ENCODE measurements at regions not wholly inside any gene's neighbourhood (a gene's known extent, or its start where the extent isn't known, plus 50 kb on each side); places are given as distances from the start of the nearest gene placed in this dataset.

DNA sequence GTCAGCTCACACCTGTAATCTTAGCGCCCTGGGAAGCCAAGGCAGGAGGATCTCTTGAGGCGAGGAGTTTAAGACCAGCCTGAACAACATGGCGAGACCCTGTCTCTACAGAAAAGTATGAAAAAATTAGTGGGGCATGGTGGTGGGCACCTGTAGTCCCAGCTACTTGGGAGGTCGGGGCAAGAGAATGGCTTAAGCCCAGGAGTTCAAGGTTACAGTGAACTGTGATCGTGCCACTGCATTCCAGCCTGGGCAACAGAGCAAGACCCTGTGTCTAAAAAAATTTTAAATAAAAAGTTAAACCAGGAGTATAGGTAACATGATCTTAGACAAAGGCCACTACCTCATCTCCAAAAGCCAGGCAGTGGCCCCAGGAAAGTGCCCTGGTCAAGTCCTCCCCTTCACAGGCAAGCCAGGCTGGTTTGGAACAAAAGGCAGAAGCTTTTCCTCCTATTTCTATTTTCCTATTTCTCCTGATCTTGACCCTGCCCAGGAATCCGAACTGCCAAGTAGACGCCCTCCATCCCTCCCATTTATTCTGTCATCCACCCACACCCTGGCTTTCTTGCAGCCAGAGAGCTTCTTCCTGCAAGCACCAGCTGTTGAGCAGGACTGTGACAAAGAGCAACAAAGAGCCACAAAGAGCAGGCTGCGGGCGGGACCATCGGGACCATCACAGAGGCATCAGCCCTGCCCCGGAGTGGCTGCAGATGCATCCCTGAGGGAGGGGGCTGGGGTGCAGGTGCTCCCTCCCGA lies 149.9 kb upstream of the AFDN start:
- Histone ChIP-seq H3K9me3 (ENCODE audit: control insufficient read depth, insufficient read depth, low read depth, low read length) (peaks cover 8% of the 10 kb centered on the region), H3K4me3 (ENCODE audit: low read depth, low read length) (no peak overlapping the region), H3K36me3 (ENCODE audit: control insufficient read depth, insufficient read depth, low read length) (no peaks in the 10 kb centered on the region), H3K9ac (ENCODE audit: low read length) (no peak overlapping the region), H3K4me1 (ENCODE audit: control insufficient read depth, insufficient read depth, low read length) (peaks cover 42% of the 10 kb centered on the region), H3K27ac (ENCODE audit: low read depth, low read length) (no peak overlapping the region), H3K27me3 (ENCODE audit: control insufficient read depth, insufficient read depth, low read length) (peaks cover 35% of the 10 kb centered on the region)

- H3K36me3 ChIP-seq (ENCODE audit: control insufficient read depth, insufficient read depth, low read length) = no peaks in the 10 kb centered on the region
- peaks cover 42% of the 10 kb centered on the region for H3K4me1 ChIP-seq (ENCODE audit: control insufficient read depth, insufficient read depth, low read length)
- no peak overlapping the region for H3K4me3 ChIP-seq (ENCODE audit: low read depth, low read length)
- no peak overlapping the region for H3K27ac ChIP-seq (ENCODE audit: low read depth, low read length)
- H3K9ac ChIP-seq (ENCODE audit: low read length) = no peak overlapping the region
- H3K9me3 ChIP-seq (ENCODE audit: control insufficient read depth, insufficient read depth, low read depth, low read length) = peaks cover 3% of the 10 kb centered on the region
- peaks cover 35% of the 10 kb centered on the region for H3K27me3 ChIP-seq (ENCODE audit: control insufficient read depth, insufficient read depth, low read length)
Observed at GRCh38 chr6:167677422-167677789, 149.3 kb upstream of the AFDN start.

DNA sequence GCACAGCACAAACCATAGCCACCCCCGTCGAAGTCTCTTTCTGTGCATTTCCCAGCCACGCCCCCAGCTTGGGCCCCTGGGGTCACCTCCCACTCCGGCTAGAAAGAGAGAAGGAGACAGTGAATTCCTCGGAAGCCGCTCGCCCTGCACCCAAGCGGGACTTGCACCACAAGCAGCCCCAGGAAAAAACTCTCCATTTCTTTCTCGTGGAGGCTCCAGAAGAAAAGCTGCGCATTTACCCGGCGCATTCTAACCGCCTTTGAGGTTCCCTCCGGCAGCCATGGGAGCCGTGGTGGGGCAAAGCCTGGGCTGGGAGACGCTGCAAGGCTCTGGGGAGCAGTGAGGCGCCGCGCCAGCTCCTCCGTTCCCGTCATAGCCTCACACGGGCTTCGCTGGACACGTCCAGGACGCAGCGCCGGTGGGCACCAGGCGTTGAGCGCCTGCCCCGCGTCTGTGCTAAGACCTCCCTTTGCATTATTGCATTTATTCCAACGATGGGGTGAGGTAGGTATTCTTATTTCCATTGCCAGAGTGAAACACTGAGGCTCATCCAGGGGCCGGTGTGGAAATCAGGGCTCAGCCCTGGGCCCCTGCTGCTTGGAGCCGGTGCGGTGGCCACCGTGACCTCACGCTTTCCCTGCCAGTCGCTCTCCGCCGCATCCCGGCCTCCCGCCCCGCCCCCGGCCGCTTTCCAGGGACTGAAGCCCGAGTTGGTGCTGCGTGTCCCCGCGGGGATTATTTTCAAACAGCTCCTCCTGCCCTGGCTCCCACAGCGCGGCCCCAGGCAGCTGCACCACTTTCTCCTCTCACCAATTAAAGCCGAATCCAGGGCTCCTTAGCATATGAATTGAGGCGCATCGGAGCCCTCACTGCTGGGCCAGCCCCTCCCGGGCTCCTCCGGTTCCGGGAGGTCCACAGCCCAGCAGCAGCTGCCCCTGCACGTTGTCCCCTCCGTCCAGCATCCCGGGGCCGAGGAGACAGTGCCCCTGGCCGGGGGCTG lies 148.3 kb upstream of the AFDN start:
- peak overlapping the region; percentile 75 for H3K4me3 ChIP-seq (ENCODE audit: low read depth, low read length)
- peak overlapping the region; percentile 75 for H3K9ac ChIP-seq (ENCODE audit: low read length)
- H3K27ac ChIP-seq (ENCODE audit: low read depth, low read length) = no peak overlapping the region

GRCh38 chr6:167679122-167679736 lies 147.5 kb upstream of the AFDN start:
- peaks cover 42% of the 10 kb centered on the region for H3K4me1 ChIP-seq (ENCODE audit: control insufficient read depth, insufficient read depth, low read length)
- no peak overlapping the region for H3K27ac ChIP-seq (ENCODE audit: low read depth, low read length)
- H3K4me3 ChIP-seq (ENCODE audit: low read depth, low read length) = peak overlapping the region; percentile 75
- peak overlapping the region; percentile 75 for H3K9ac ChIP-seq (ENCODE audit: low read length)
- no peaks in the 10 kb centered on the region for H3K36me3 ChIP-seq (ENCODE audit: control insufficient read depth, insufficient read depth, low read length)
- H3K27me3 ChIP-seq (ENCODE audit: control insufficient read depth, insufficient read depth, low read length) = peaks cover 35% of the 10 kb centered on the region
- no peaks in the 10 kb centered on the region for H3K9me3 ChIP-seq (ENCODE audit: control insufficient read depth, insufficient read depth, low read depth, low read length)

More for the DNA sequence above, 148.3 kb upstream of the AFDN start:
- no peaks in the 10 kb centered on the region for H3K36me3 ChIP-seq (ENCODE audit: control insufficient read depth, insufficient read depth, low read length)
- H3K4me1 ChIP-seq (ENCODE audit: control insufficient read depth, insufficient read depth, low read length) = peaks cover 42% of the 10 kb centered on the region
- H3K27me3 ChIP-seq (ENCODE audit: control insufficient read depth, insufficient read depth, low read length) = peaks cover 35% of the 10 kb centered on the region
- H3K9me3 ChIP-seq (ENCODE audit: control insufficient read depth, insufficient read depth, low read depth, low read length) = no peaks in the 10 kb centered on the region

- H3K27me3 ChIP-seq (ENCODE audit: control insufficient read depth, insufficient read depth, low read length) = peaks cover 35% of the 10 kb centered on the region
- H3K4me1 ChIP-seq (ENCODE audit: control insufficient read depth, insufficient read depth, low read length) = peaks cover 42% of the 10 kb centered on the region
- H3K9me3 ChIP-seq (ENCODE audit: control insufficient read depth, insufficient read depth, low read depth, low read length) = no peaks in the 10 kb centered on the region
- H3K9ac ChIP-seq (ENCODE audit: low read length) = no peak overlapping the region
- H3K4me3 ChIP-seq (ENCODE audit: low read depth, low read length) = no peak overlapping the region
- no peaks in the 10 kb centered on the region for H3K36me3 ChIP-seq (ENCODE audit: control insufficient read depth, insufficient read depth, low read length)
- no peak overlapping the region for H3K27ac ChIP-seq (ENCODE audit: low read depth, low read length)
Observed at GRCh38 chr6:167679790-167680604, 146.7 kb upstream of the AFDN start.

GRCh38 chr6:167680605-167681149 lies 146.0 kb upstream of the AFDN start:
- Histone ChIP-seq H3K27ac (ENCODE audit: low read depth, low read length) (no peak overlapping the region), H3K4me1 (ENCODE audit: control insufficient read depth, insufficient read depth, low read length) (peaks cover 41% of the 10 kb centered on the region), H3K4me3 (ENCODE audit: low read depth, low read length) (no peak overlapping the region), H3K9me3 (ENCODE audit: control insufficient read depth, insufficient read depth, low read depth, low read length) (no peaks in the 10 kb centered on the region), H3K27me3 (ENCODE audit: control insufficient read depth, insufficient read depth, low read length) (peaks cover 35% of the 10 kb centered on the region), H3K9ac (ENCODE audit: low read length) (no peak overlapping the region), H3K36me3 (ENCODE audit: control insufficient read depth, insufficient read depth, low read length) (no peaks in the 10 kb centered on the region)

DNA sequence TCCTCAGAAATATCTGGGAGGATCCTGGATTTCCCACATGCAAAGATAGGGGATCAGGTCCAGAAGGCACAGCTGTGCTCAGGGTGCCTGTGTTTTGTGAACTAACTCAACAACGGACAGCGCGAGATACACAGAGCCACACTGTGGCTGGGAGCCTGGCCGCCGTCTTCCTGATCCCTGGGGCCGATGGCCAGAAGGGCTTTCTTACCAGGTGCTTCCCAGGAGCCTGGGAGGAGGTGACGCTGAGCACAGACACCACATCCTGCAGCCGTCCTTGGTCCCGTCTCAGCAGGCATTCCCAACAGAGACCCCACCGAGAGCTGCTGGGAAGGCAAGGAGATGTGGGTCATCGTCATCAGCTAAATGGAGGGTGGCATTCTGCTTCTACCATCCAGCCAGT lies 144.6 kb upstream of the AFDN start:
- Histone ChIP-seq H3K27me3 (ENCODE audit: control insufficient read depth, insufficient read depth, low read length) (peaks cover 30% of the 10 kb centered on the region), H3K27ac (ENCODE audit: low read depth, low read length) (no peak overlapping the region), H3K9me3 (ENCODE audit: control insufficient read depth, insufficient read depth, low read depth, low read length) (no peaks in the 10 kb centered on the region)

GRCh38 chr6:167682546-167683027 lies 144.1 kb upstream of the AFDN start:
- peaks cover 26% of the 10 kb centered on the region for H3K27me3 ChIP-seq (ENCODE audit: control insufficient read depth, insufficient read depth, low read length)
- H3K9me3 ChIP-seq (ENCODE audit: control insufficient read depth, insufficient read depth, low read depth, low read length) = no peaks in the 10 kb centered on the region
- no peak overlapping the region for H3K9ac ChIP-seq (ENCODE audit: low read length)
- no peak overlapping the region for H3K4me3 ChIP-seq (ENCODE audit: low read depth, low read length)
- no peaks in the 10 kb centered on the region for H3K36me3 ChIP-seq (ENCODE audit: control insufficient read depth, insufficient read depth, low read length)
- H3K4me1 ChIP-seq (ENCODE audit: control insufficient read depth, insufficient read depth, low read length) = peaks cover 24% of the 10 kb centered on the region
- no peak overlapping the region for H3K27ac ChIP-seq (ENCODE audit: low read depth, low read length)

More for the DNA sequence above, 144.6 kb upstream of the AFDN start:
- Histone ChIP-seq H3K4me1 (ENCODE audit: control insufficient read depth, insufficient read depth, low read length) (peaks cover 29% of the 10 kb centered on the region), H3K4me3 (ENCODE audit: low read depth, low read length) (no peak overlapping the region), H3K9ac (ENCODE audit: low read length) (no peak overlapping the region), H3K36me3 (ENCODE audit: control insufficient read depth, insufficient read depth, low read length) (no peaks in the 10 kb centered on the region)

DNA sequence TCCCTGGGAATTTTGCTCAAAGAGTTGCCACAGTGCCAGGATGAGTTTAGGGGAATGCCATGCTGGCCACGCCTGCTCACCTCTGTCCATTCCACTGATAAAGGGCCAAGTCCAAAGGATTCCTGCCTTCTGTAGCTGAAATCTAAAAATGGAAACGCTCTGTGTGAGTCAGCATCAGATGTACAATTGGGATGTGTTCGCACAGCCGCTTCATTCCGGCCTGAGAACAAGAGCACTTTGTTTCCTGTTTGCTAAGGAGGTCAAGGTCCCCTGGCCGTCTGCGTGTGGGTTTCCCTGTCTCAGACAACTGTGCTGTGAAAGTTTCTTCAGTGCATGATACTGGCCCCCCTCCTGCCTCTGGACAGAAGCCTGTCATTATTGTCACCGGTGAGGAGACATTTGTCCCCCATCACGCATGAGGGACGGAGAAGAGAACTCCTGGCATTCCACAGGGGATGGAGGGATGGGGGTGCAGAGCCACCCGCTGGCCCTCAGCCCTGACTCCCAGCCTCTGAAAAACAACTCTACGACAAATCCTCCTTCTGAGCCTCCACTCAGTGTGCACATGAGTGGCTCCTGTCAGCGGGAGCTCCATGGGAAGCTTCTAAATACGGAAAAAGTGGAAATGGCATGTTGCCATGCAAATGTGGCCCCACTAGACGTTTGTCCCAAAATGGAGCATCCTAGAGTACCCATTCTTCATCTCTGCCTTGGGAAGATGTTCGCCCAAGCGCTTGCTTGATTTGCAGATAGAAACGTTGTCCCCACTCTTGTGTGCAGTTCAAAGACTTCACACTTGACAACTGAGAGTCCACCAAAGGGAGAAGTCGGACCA lies 143.5 kb upstream of the AFDN start:
- Histone ChIP-seq H3K27ac (ENCODE audit: low read depth, low read length) (no peak overlapping the region), H3K9ac (ENCODE audit: low read length) (no peak overlapping the region)

More for the DNA sequence above, 143.5 kb upstream of the AFDN start:
- Histone ChIP-seq H3K4me1 (ENCODE audit: control insufficient read depth, insufficient read depth, low read length) (peaks cover 18% of the 10 kb centered on the region), H3K4me3 (ENCODE audit: low read depth, low read length) (no peak overlapping the region), H3K36me3 (ENCODE audit: control insufficient read depth, insufficient read depth, low read length) (no peaks in the 10 kb centered on the region), H3K27me3 (ENCODE audit: control insufficient read depth, insufficient read depth, low read length) (peaks cover 19% of the 10 kb centered on the region), H3K9me3 (ENCODE audit: control insufficient read depth, insufficient read depth, low read depth, low read length) (no peaks in the 10 kb centered on the region)

Measured in HUES6 (cell line).